Epithelial cell of esophagus (primary cell): ENCODE measurements at regions not wholly inside any gene's neighbourhood (a gene's known extent, or its start where the extent isn't known, plus 50 kb on each side); places are given as distances from the start of the nearest gene placed in this dataset.

Source experiments
- DNase-seq: peaks from one replicate; pipeline ENCODE4 v3.0.0; 2010; ENCODE audit warnings: low read depth
- H3K4me3 ChIP-seq: 2 replicates; pipeline ENCODE4 v1.5.1; 2011; ENCODE audit warnings: mild to moderate bottlenecking, low read length, control low read depth
- TF ChIP-seq, protein P1 (sequence below): IDR thresholded peaks from 2 replicates; pipeline ENCODE4 v1.5.1; 2011; ENCODE audit warnings: low read depth, mild to moderate bottlenecking, low read length, control low read depth, inconsistent platforms; ENCODE audit not compliant: insufficient read depth; ENCODE audit errors: missing control alignments

DNA sequence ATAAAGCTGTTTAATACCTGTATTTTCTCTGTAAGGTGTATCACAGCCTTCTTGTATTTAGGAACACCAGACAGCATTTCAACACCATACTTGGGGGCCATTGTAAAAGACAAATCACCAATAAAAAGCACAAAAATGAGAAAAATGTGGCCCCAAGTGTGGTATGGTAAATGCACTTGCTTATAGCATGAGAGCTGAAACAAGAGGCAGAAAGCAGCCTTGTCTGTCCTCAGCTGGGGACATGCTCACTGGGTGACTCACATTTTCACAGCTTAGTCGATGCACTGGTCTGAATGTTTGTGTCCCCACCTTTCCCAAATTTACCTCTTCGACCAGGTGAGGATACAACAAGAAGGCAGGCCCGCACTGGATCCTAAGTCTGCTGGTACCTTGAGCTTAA lies 639.7 kb upstream of the AGA start:
- TF ChIP-seq, protein P1, sequence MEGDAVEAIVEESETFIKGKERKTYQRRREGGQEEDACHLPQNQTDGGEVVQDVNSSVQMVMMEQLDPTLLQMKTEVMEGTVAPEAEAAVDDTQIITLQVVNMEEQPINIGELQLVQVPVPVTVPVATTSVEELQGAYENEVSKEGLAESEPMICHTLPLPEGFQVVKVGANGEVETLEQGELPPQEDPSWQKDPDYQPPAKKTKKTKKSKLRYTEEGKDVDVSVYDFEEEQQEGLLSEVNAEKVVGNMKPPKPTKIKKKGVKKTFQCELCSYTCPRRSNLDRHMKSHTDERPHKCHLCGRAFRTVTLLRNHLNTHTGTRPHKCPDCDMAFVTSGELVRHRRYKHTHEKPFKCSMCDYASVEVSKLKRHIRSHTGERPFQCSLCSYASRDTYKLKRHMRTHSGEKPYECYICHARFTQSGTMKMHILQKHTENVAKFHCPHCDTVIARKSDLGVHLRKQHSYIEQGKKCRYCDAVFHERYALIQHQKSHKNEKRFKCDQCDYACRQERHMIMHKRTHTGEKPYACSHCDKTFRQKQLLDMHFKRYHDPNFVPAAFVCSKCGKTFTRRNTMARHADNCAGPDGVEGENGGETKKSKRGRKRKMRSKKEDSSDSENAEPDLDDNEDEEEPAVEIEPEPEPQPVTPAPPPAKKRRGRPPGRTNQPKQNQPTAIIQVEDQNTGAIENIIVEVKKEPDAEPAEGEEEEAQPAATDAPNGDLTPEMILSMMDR = no peak
- no peak for DNase-seq
- no peak overlapping the region for H3K4me3 ChIP-seq

DNA sequence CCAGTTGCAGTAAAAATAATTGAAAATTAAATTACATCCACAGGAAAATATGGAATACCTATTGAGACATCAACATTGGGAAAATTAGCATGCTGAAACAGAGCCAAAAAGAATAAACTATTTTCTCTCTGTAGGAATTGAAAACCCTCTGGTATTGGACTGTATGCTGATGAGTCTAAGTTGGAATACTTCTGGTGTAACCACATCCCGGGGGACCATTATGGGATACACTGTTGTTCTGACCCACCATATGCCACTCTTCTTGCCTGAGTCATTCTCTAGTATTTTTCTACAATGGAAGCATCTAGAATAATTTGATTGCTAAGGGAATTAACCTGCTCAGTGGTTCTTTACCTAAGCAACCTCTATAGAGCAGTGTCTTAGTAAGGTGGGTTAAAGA lies 640.7 kb upstream of the AGA start:
- no peak overlapping the region for H3K4me3 ChIP-seq
- DNase-seq = no peak
- TF ChIP-seq, protein P1 = no peak

DNA sequence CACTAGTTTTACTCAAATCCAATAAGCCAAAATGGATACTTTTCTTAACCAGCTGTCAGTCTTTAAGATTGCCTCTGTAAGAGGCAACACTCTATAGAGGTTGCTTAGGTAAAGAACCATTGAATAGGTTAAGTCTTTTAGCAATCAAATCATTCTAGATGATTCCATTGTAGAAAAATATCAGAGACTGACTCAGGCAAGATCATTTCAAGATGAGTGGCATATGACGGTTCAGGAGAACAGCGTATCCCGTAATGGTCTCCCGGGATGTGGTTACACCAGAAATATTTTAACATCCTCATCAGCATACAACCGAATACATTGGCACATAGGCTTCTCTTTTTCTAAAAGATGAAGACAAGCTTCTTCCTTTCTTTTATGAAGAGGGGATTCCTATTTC lies 641.7 kb upstream of the AGA start:
- no peak overlapping the region for H3K4me3 ChIP-seq
- no peak for DNase-seq

DNA sequence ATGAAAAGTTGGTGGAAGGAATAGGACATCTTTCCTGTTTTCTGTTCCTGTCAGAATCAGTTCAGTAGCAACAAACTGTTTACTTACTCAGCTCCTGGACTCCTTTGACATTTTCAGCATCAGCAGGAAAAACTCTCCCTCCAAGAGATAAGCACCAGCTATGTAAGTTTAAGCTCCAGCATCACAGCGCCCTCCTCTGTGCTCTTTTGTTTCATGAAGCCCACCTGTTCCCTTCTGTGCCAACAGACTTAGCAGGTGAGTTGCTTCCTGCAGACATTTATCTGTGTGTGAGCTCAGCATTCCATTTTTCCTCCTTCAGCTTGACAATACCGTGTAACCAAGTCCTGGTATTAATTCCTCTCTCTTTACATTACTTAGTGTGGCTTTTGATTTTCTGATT lies 644.1 kb upstream of the AGA start:
- no peak for DNase-seq
- H3K4me3 ChIP-seq = no peak overlapping the region
- TF ChIP-seq, protein P1 = no peak

More for the DNA sequence above, 641.7 kb upstream of the AGA start:
- TF ChIP-seq, protein P1 = no peak

DNA sequence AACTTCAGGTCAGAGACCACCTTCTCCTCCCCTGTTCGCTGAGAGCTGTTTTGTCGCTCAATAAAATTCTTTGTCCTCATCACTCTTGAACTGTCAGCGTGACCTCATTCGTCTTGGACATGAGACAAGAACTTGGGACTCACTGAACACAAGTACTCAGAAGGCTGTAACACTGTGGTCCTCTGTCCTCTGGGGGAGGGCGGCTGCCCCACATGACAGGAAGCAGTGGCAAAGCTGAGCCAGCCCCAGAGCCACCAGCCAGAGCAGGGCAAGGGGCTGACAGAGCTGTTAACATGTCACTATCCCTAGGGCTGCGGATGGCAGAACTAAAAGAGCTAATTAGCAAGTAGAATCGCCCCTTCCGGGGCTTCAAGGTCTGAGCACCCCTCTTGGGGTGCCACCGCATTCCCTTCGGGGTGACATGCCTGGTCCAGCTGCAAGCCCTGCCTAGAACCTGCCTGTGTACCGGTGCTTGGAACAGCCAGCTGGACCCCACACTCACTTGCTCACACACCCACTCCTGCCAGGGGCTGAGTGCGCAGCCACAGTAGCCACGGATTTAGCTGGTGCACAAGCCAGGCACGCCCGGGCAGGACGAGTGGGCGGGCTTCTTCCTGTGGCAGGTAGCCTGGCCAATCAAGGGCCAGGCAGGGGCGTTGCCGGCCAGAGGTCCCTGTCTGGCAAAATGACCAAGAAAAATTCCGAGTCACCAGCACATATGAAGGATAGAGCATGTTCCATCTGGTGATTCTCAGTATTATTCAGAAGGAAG lies 648.6 kb upstream of the AGA start:
- H3K4me3 ChIP-seq = no peak overlapping the region
- TF ChIP-seq, protein P1 = no peak
- no peak for DNase-seq

DNA sequence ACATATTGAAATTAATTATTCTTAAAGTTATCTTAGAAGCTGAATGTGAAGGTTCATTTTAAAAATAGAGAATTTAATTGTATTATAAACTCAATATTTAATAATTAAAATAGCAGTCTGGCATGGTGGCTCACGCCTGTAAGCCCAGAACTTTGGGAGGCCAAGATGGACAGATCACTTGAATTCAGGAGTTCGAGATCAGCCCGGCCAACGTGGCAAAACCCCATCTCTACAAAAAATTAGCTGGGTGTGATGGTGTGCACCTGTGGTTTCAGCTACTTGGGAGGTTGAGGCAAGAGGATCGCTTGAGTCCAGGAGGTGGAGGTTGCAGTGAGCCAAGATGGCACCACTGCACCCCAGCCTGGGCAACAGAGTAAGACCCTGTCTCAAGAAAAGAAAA lies 659.9 kb upstream of the AGA start:
- TF ChIP-seq, protein P1 = no peak
- no peak for DNase-seq
- H3K4me3 ChIP-seq = no peak overlapping the region

DNA sequence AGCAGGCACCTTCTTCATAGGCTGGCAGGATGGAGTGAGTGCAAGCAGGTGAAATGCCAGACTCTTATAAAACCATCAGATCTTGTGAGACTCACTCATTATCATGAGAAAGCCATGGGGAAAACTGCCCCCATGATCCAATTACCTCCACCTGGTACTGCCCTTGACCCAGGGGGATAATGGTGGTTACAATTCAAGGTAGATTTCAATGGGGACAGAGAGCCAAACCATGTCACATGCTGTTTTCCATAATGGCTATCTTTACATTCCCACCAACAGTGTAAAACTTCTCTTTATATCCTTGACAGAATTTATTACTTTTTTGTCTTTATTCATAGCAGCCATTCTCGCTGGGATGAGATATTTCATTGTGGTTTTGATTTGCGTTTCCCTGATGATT lies 663.0 kb upstream of the AGA start:
- no peak for DNase-seq
- H3K4me3 ChIP-seq = no peak overlapping the region
- TF ChIP-seq, protein P1 = no peak
